OCI-LY3 (cell line): ENCODE measurements at regions not wholly inside any gene's neighbourhood (a gene's known extent, or its start where the extent isn't known, plus 50 kb on each side); places are given as distances from the start of the nearest gene placed in this dataset.

Source experiments
- H2AFZ ChIP-seq: fragments of 200-600, 300-600 bp; shearing (Covaris generic); 2 replicates; pipeline ENCODE4 v1.6.0; 2014; ENCODE audit warnings: antibody characterized with exemption, low read depth, low read length
- H3K27ac ChIP-seq: fragments of 200-600, 300-600 bp; sonication (generic); 2 replicates; pipeline ENCODE4 v1.5.1; 2014; ENCODE audit warnings: mild to moderate bottlenecking, low read length, moderate library complexity, mixed read lengths
- H3K27me3 ChIP-seq: fragments of 200-600, 300-600 bp; sonication (generic); 2 replicates; pipeline ENCODE4 v1.6.1; 2014; ENCODE audit warnings: low read depth, low read length, mixed read lengths
- H3K36me3 ChIP-seq: fragments of 200-600, 300-600 bp; sonication (generic); replicated peaks from 2 replicates; pipeline ENCODE3; 2014; ENCODE audit warnings: low read depth, low read length, mixed read lengths
- H3K4me1 ChIP-seq: fragments of 300-600, 200-600 bp; sonication (generic); 2 replicates; pipeline ENCODE4 v1.6.1; 2014; ENCODE audit warnings: low read length, mixed read lengths
- H3K4me2 ChIP-seq: fragments of 200-600, 300-600 bp; sonication (generic); 2 replicates; pipeline ENCODE4 v1.6.1; 2014; ENCODE audit warnings: low read length, mixed read lengths
- H3K4me3 ChIP-seq: fragments of 300-600, 200-600 bp; sonication (generic); 2 replicates; pipeline ENCODE4 v1.5.1; 2014; ENCODE audit warnings: antibody characterized with exemption, mild to moderate bottlenecking, low read length, moderate library complexity
- H3K79me2 ChIP-seq: fragments of 300-600, 200-600 bp; shearing (Covaris generic); 2 replicates; pipeline ENCODE4 v1.6.1; 2014; ENCODE audit warnings: mild to moderate bottlenecking, low read length, mixed read lengths
- H3K9ac ChIP-seq: fragments of 300-600, 200-600 bp; shearing (Covaris generic); 2 replicates; pipeline ENCODE4 v1.6.0; 2014; ENCODE audit warnings: mild to moderate bottlenecking, low read length, moderate library complexity
- H3K9me3 ChIP-seq: fragments of 200-600, 300-600 bp; shearing (Covaris generic); 2 replicates; pipeline ENCODE4 v1.6.1; 2014; ENCODE audit warnings: low read length, mixed read lengths; ENCODE audit not compliant: insufficient read depth
- H4K20me1 ChIP-seq: fragments of 200-600, 300-600 bp; sonication (generic); 2 replicates; pipeline ENCODE4 v1.6.1; 2016; ENCODE audit warnings: low read length, mixed read lengths; ENCODE audit not compliant: insufficient read depth
- CTCF ChIP-seq: fragments of 200-600, 300-600 bp; sonication (generic); IDR thresholded peaks from 2 replicates; pipeline ENCODE4 v1.5.1; 2014; ENCODE audit warnings: antibody characterized with exemption, low read length, low read depth
- EZH2phosphoT487 ChIP-seq: fragments of 200-600 bp; shearing (Covaris generic); IDR thresholded peaks from 2 replicates; pipeline ENCODE4 v1.6.1; 2018; ENCODE audit warnings: antibody characterized with exemption, mixed run types, low read depth

GRCh38 chr2:160565099-160565845, 71.7 kb upstream of the RBMS1 start:
- Histone ChIP-seq H3K4me2 (no peak overlapping the region), H3K4me3 (no peak overlapping the region), H3K27ac (no peak overlapping the region), H2AFZ (no peak overlapping the region), H3K36me3 (no peaks in the 10 kb centered on the region), H4K20me1 (no peaks in the 10 kb centered on the region), H3K27me3 (no peaks in the 10 kb centered on the region), H3K9ac (no peak overlapping the region), H3K4me1 (peaks cover 9% of the 10 kb centered on the region), H3K9me3 (no peaks in the 10 kb centered on the region), H3K79me2 (no peaks in the 10 kb centered on the region)
- TF ChIP-seq EZH2phosphoT487 (no peak), CTCF (no peak)

GRCh38 chr2:160566717-160567116, 73.1 kb upstream of the RBMS1 start:
- no peaks in the 10 kb centered on the region for H3K79me2 ChIP-seq

GRCh38 chr2:160568856-160569255, 75.2 kb upstream of the RBMS1 start:
- Histone ChIP-seq H4K20me1 (no peaks in the 10 kb centered on the region), H3K4me1 (no peaks in the 10 kb centered on the region), H3K4me3 (no peak overlapping the region), H3K79me2 (no peaks in the 10 kb centered on the region), H3K9me3 (no peaks in the 10 kb centered on the region), H3K27me3 (no peaks in the 10 kb centered on the region), H3K9ac (no peak overlapping the region), H3K4me2 (no peak overlapping the region), H3K36me3 (no peaks in the 10 kb centered on the region), H2AFZ (no peak overlapping the region), H3K27ac (no peak overlapping the region)
- no peak for TF ChIP-seq EZH2phosphoT487
- TF ChIP-seq CTCF = no peak

More at GRCh38 chr2:160566717-160567116, 73.1 kb upstream of the RBMS1 start:
- Histone ChIP-seq H3K4me3 (no peak overlapping the region), H3K27ac (no peak overlapping the region), H3K36me3 (no peaks in the 10 kb centered on the region), H2AFZ (no peak overlapping the region), H3K9ac (no peak overlapping the region), H3K4me2 (no peak overlapping the region), H4K20me1 (no peaks in the 10 kb centered on the region), H3K9me3 (no peaks in the 10 kb centered on the region), H3K4me1 (peaks cover 6% of the 10 kb centered on the region), H3K27me3 (no peaks in the 10 kb centered on the region)
- TF ChIP-seq CTCF (no peak), EZH2phosphoT487 (no peak)

- Histone ChIP-seq H3K4me2 (no peak overlapping the region), H3K9me3 (no peaks in the 10 kb centered on the region), H3K79me2 (no peaks in the 10 kb centered on the region), H3K9ac (no peak overlapping the region), H4K20me1 (no peaks in the 10 kb centered on the region), H3K4me3 (no peak overlapping the region), H2AFZ (no peak overlapping the region), H3K27me3 (no peaks in the 10 kb centered on the region), H3K4me1 (peaks cover 8% of the 10 kb centered on the region), H3K36me3 (no peaks in the 10 kb centered on the region), H3K27ac (no peak overlapping the region)
- TF ChIP-seq CTCF = no peak
- no peak for TF ChIP-seq EZH2phosphoT487
Measured at GRCh38 chr2:160570376-160570775, 76.8 kb upstream of the RBMS1 start.
